ENCODE measurements at regions not wholly inside any gene's neighbourhood (a gene's known extent, or its start where the extent isn't known, plus 50 kb on each side); places are given as distances from the start of the nearest gene placed in this dataset.

DNA sequence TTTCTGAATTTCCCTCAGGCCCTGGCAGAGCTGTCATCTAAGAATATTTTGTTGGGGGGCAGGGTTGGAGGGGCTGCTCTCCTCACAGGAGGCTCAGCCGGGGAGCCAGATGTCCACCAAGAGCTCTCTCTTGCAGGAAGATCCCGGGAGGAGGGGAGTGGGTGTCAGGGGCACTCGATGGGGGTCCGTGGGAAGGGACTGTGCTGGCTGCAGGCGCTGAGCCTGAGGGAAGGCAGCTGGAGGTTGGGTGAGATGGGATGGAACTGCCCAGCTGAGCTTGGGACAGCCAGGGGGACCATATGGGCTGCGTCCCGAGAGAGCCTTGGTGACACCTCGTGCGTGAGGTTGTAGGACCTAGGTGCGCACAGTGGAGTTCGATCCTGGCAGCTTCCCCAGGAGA lies 111.2 kb upstream of the GSE1 start:
- H3K9me2 ChIP-seq (ENCODE audit: insufficient read depth, low read length) = no peaks in the 10 kb centered on the region
- no peaks in the 10 kb centered on the region for H3K36me3 ChIP-seq (ENCODE audit: insufficient read depth, low read length)
- no peaks in the 10 kb centered on the region for H3K27me3 ChIP-seq (ENCODE audit: insufficient read depth, low read depth, low read length)
- H3K27ac ChIP-seq (ENCODE audit: low read length) = no peak overlapping the region
- H3K4me2 ChIP-seq (ENCODE audit: low read length) = no peak overlapping the region
- TF ChIP-seq EP300 (conservative IDR thresholded peaks at IDR 0.05; ENCODE audit: poor library complexity, severe bottlenecking) = no peak
- no peak for TF ChIP-seq MXI1 (conservative IDR thresholded peaks at IDR 0.05; ENCODE audit: poor library complexity, severe bottlenecking)
- TF ChIP-seq RAD21 (conservative IDR thresholded peaks at IDR 0.05) = no peak
- TF ChIP-seq SMC3 (conservative IDR thresholded peaks at IDR 0.05; ENCODE audit: poor library complexity) = no peak
- TF ChIP-seq, protein P1, sequence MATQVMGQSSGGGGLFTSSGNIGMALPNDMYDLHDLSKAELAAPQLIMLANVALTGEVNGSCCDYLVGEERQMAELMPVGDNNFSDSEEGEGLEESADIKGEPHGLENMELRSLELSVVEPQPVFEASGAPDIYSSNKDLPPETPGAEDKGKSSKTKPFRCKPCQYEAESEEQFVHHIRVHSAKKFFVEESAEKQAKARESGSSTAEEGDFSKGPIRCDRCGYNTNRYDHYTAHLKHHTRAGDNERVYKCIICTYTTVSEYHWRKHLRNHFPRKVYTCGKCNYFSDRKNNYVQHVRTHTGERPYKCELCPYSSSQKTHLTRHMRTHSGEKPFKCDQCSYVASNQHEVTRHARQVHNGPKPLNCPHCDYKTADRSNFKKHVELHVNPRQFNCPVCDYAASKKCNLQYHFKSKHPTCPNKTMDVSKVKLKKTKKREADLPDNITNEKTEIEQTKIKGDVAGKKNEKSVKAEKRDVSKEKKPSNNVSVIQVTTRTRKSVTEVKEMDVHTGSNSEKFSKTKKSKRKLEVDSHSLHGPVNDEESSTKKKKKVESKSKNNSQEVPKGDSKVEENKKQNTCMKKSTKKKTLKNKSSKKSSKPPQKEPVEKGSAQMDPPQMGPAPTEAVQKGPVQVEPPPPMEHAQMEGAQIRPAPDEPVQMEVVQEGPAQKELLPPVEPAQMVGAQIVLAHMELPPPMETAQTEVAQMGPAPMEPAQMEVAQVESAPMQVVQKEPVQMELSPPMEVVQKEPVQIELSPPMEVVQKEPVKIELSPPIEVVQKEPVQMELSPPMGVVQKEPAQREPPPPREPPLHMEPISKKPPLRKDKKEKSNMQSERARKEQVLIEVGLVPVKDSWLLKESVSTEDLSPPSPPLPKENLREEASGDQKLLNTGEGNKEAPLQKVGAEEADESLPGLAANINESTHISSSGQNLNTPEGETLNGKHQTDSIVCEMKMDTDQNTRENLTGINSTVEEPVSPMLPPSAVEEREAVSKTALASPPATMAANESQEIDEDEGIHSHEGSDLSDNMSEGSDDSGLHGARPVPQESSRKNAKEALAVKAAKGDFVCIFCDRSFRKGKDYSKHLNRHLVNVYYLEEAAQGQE (IDR thresholded peaks at IDR 0.05; ENCODE audit: borderline replicate concordance) = no peak
- TF ChIP-seq EZH2 (IDR thresholded peaks at IDR 0.05; ENCODE audit: borderline replicate concordance, insufficient read depth, low read length, poor library complexity, severe bottlenecking) = no peak
- no peak for TF ChIP-seq POLR2AphosphoS5 (IDR thresholded peaks at IDR 0.05)
- TF ChIP-seq, protein P2, sequence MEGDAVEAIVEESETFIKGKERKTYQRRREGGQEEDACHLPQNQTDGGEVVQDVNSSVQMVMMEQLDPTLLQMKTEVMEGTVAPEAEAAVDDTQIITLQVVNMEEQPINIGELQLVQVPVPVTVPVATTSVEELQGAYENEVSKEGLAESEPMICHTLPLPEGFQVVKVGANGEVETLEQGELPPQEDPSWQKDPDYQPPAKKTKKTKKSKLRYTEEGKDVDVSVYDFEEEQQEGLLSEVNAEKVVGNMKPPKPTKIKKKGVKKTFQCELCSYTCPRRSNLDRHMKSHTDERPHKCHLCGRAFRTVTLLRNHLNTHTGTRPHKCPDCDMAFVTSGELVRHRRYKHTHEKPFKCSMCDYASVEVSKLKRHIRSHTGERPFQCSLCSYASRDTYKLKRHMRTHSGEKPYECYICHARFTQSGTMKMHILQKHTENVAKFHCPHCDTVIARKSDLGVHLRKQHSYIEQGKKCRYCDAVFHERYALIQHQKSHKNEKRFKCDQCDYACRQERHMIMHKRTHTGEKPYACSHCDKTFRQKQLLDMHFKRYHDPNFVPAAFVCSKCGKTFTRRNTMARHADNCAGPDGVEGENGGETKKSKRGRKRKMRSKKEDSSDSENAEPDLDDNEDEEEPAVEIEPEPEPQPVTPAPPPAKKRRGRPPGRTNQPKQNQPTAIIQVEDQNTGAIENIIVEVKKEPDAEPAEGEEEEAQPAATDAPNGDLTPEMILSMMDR (IDR thresholded peaks at IDR 0.05; ENCODE audit: poor library complexity, severe bottlenecking) = no peak
- H3F3A ChIP-seq (ENCODE audit: insufficient read depth, low read length, poor library complexity, severe bottlenecking) = no peaks in the 10 kb centered on the region
- H3K79me2 ChIP-seq (replicated peaks; ENCODE audit: insufficient read depth, low read length) = no peaks in the 10 kb centered on the region
- H4K20me1 ChIP-seq (ENCODE audit: insufficient read depth) = no peaks in the 10 kb centered on the region
- H2AFZ ChIP-seq (ENCODE audit: low read depth, low read length) = no peak overlapping the region
- no peak overlapping the region for H3K9ac ChIP-seq (ENCODE audit: low read length)
- H3K4me3 ChIP-seq (ENCODE audit: low read length) = no peak overlapping the region
- H3K9me3 ChIP-seq (ENCODE audit: low read length) = no peaks in the 10 kb centered on the region

DNA sequence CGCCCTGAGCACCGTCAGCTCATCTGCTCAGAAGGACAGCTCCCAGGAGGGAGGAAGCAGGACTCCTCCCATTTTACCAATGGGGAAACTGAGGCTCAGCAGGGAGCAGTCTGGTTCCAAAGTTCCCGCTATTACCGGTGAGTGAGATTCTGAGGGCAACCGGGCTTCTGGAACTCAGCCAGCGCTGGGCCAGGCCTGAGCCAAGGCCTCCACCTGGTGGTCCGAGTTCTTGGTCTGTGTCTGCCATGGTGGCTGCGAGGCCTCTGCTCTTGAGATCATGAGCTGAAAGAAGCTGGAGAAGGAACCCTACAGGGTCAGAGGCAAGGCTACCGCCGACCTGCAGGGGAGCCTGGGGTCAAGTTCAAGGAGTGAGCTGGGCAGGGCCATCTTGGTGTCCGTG lies 110.8 kb upstream of the GSE1 start:
- Histone ChIP-seq H3K4me3 (ENCODE audit: low read length) (no peak overlapping the region), H3K9me2 (ENCODE audit: insufficient read depth, low read length) (no peaks in the 10 kb centered on the region), H3K27me3 (ENCODE audit: insufficient read depth, low read depth, low read length) (no peaks in the 10 kb centered on the region), H3K27ac (ENCODE audit: low read length) (no peak overlapping the region), H3F3A (ENCODE audit: insufficient read depth, low read length, poor library complexity, severe bottlenecking) (no peaks in the 10 kb centered on the region), H3K79me2 (replicated peaks; ENCODE audit: insufficient read depth, low read length) (no peaks in the 10 kb centered on the region), H3K9ac (ENCODE audit: low read length) (no peak overlapping the region), H3K4me2 (ENCODE audit: low read length) (no peak overlapping the region), H3K36me3 (ENCODE audit: insufficient read depth, low read length) (no peaks in the 10 kb centered on the region), H2AFZ (ENCODE audit: low read depth, low read length) (no peak overlapping the region), H4K20me1 (ENCODE audit: insufficient read depth) (no peaks in the 10 kb centered on the region), H3K9me3 (ENCODE audit: low read length) (no peaks in the 10 kb centered on the region)
- TF ChIP-seq SMC3 (conservative IDR thresholded peaks at IDR 0.05; ENCODE audit: poor library complexity) (no peak), EP300 (conservative IDR thresholded peaks at IDR 0.05; ENCODE audit: poor library complexity, severe bottlenecking) (no peak), TAF1 (IDR thresholded peaks at IDR 0.05; ENCODE audit: low read depth) (no peak), POLR2AphosphoS5 (IDR thresholded peaks at IDR 0.05) (no peak), RAD21 (conservative IDR thresholded peaks at IDR 0.05) (no peak), MXI1 (conservative IDR thresholded peaks at IDR 0.05; ENCODE audit: poor library complexity, severe bottlenecking) (no peak), EZH2 (IDR thresholded peaks at IDR 0.05; ENCODE audit: borderline replicate concordance, insufficient read depth, low read length, poor library complexity, severe bottlenecking) (no peak)
- TF ChIP-seq, protein P2 (IDR thresholded peaks at IDR 0.05; ENCODE audit: poor library complexity, severe bottlenecking) = no peak
- TF ChIP-seq, protein P1 (IDR thresholded peaks at IDR 0.05; ENCODE audit: borderline replicate concordance) = no peak
